ENCODE measurements at regions not wholly inside any gene's neighbourhood (a gene's known extent, or its start where the extent isn't known, plus 50 kb on each side); places are given as distances from the start of the nearest gene placed in this dataset.
"Not testable (repeated sequence)": the region's sequence is repeated elsewhere in the genome, so short reads cannot be mapped to it uniquely, and the experiment has no call there.

- DNase-seq = no peak
These were observed 703.9 kb upstream of the SEMA6D start for GRCh38 chr15:47013446-47013845.

DNA sequence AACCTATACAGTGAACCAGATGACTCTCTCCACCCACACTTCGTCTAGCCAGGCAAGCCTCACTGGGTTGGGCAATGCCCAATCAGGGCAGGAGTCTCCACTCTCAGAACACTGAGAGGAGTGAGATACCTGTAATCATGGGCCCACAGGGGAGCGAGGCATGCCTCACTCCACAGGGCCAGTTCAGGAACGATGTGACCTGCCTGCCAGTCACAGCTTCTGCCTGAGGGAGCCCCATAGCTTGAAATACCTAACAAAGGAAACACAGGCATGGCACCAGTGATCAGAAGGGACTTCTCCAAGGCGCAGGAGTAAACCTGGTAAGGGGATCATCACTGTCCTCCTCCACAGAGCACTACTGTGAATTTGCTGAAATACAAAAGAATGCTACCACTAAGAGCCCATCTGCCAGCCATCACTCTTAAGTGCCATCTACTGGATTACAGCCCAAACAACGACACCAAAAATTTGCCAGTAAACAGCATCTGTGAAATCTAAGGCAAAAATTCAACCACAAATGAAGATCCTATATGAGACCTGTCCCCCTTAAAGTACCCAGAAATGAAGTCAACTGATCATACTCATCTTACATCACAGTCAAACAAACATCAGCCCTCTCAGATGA, 689.9 kb upstream of the SEMA6D start:
- DNase-seq = no peak

DNA sequence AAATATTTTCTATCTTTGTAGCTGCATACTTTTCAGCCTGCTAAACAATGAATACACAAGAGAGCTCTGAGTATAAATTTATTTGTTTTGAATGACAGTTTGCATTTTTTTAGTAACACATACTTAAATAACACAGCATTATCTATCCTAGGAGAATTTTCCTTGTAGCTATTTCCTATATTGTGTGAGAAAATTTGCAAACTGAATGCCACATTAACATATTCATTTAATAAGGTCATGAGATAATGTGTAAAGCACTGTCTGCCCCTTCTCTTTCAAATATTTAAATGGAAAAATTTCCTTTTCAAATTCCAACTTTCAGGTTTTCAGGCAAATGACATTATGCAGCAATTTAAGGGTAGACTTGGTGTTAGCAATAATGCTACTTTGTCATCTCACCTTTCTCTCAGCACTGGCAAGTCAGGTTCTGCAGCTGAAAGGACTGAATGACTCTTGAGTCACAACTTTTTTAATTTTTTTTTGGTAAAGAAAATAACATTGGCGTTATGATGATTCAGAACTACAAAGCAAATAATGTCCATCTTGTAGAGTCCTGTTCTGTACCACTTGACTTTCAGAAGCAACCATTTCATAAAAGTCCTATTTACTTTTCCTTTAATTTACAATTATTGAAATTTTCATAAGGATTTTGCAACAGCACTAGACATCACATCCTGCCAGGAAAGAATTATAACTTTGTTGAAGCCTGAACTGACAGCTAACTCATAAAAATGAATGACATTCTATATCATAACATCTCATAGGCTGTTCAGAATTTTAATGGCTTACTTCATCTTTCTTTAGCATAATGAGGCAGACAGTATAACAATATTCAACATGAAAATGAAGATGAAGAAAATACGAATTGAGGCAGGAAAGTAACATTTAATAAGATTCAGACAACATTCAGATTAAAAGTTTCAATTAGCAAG, 681.6 kb upstream of the SEMA6D start:
- no peak for DNase-seq

DNA sequence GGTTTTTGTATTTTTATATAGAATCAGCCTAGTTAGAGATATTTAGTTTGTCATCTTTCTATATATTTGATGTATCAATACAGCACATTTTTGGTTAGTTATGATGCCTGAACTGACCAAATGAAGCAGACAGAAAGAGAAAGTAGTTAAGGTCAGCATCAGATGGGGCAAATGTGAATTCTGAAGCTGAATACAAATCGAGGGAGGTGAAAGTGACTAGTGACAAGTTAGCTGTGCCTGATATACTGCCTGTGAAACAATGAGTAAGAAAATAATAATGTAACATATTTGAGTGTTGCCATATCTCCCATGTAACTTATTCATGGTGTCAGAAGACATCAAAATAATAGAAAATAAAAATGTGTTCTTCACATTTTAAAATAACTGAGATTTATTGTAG, 680.3 kb upstream of the SEMA6D start:
- no peak for DNase-seq

DNA sequence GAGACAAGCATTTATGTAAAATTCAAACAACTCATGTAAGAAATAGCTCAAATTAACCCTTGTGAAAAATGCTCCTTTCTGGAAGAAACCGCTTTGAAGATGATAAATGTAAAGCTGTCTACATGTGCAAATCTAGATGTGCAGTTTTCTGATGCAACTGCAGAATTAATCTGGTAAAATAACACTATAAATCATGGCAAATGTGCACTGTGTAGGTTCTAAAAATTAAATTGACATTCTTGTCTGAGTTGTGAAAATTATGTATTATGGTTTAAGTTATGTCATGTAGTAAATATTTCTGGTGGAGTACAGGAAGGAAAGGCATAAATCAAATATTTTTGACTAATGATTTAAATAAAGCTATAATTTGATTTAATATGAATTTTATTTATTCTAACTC, 678.1 kb upstream of the SEMA6D start:
- no peak for DNase-seq

- no peak for DNase-seq
These were observed 676.0 kb upstream of the SEMA6D start for GRCh38 chr15:47041301-47041700.

DNA sequence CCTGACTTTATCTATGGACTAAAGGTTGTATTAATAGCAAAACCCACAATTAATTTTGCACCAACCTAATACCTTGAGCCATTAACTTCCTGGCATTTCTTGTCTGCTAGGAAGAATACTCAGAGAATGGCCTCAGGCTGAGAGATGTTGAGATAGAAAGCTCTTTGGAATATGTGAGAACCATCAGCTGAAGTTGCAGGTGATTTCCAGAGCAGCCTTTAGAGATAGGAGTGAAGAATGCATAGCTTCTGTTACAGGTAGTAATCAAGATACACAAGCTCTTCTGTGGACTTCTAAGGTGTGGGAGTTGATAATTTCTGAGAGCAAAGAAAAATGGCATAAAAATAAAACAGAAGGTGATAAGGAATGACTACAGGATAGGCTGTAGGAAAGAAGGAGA, 669.3 kb upstream of the SEMA6D start:
- DNase-seq = not testable (repeated sequence)

GRCh38 chr15:47066392-47066791, 650.9 kb upstream of the SEMA6D start:
- DNase-seq = no peak

DNA sequence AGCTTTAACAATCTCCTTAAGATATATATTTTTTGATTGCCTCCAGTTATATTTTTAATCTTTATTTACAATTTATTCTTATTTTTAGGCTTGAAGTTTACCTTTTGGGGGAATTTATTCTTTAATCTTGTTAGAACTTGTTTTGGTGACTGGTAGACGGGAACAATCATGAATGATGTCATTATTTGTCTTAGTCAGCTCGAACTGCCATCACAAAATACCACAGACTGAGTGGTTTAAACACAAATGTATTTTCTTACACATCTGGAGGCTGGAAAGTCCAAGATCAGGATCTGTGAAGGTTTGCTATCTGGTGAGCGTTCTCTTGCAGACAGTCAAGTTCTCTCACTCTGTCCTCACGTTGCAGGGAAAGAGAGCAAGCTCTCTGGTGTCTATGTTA, 639.5 kb upstream of the SEMA6D start:
- DNase-seq = not testable (repeated sequence)

GRCh38 chr15:47095833-47096232, 621.5 kb upstream of the SEMA6D start:
- DNase-seq = no peak

GRCh38 chr15:47098526-47098925, 618.8 kb upstream of the SEMA6D start:
- DNase-seq = not testable (repeated sequence)

DNA sequence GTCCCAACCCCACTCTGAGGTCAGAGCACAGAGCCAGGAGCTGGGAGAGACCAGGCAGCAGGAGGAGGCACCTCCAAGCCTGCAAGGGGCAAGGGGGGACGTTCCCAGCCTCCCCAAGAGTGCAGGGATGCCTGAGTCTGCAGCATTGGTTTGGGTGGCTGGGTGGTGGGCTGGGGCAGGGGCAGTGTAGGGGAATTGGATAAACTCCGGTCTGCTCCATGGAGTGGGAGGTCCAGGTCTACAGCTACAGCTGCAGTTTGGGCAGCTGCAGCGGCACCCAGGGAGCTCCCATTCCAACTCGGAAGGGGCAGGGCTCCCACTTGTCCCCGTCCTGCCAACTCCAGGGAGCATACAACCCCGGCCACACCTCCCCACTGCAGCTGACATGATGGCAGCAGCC, 617.5 kb upstream of the SEMA6D start:
- DNase-seq = not testable (repeated sequence)

DNA sequence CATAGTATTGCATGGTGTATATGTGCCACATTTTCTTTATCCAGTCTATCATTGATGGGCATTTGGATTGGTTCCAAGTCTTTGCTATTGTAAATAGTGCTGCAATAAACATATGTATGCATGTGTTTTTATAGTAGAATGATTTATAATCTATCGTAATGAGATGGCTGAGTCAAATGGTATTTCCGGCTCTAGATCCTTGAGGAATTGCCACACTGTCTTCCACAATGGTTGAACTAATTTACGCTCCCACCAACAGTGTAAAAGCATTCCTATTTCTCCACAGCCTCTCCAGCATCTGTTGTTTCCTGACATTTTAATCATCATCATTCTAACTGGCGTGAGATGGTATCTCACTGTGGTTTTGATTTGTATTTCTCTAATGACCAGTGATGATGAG, 608.5 kb upstream of the SEMA6D start:
- DNase-seq = not testable (repeated sequence)

DNA sequence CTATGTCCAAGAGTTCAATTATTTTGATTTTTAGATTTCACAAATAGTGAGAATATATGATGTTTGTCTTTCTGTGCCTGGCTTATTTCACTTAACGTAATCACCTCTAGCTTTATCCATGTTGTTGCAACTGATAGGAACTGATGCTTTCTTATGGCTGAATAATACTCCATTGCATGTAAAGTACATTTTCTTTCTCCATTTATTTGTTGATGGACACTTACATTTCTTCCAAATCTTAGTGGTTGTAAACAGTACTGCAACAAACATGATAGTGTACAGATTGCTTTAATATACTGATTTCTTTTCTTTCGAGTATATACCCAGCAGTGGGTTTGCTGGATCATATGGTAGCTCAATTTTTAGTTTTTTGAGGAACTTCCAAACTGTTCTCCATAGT, 600.6 kb upstream of the SEMA6D start:
- no peak for DNase-seq

GRCh38 chr15:47119349-47119748, 598.0 kb upstream of the SEMA6D start:
- DNase-seq = no peak

DNA sequence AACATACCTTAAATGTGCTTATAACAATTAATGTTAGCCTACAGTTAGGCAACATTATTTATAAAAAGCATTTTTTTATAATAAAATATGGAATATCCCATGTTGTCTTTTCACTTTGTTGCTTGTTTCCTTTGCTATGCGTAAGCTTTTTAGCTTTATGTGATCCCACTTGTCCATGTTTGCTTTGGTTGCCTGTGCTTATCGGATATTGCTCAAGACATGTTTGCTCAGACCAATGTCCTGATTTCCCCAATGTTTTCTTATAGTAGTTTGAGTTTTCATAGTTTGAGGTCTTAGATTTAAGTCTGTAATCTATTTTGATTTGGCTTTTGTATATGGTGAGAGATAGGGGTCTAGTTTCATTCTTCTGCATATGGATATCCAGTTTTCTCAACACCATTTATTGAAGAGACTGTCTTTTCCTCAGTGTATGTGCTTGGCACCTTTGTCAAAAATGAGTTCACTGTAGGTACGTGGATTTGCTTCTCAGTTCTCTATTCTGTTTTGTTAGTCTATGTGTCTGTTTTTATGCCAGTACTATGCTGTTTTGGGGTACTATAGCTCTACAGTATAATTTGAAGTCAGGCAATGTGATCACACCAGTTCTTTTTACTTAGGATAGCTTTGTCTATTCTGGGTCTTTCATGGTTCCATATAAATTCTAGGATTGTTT, 592.7 kb upstream of the SEMA6D start:
- no peak for DNase-seq

DNA sequence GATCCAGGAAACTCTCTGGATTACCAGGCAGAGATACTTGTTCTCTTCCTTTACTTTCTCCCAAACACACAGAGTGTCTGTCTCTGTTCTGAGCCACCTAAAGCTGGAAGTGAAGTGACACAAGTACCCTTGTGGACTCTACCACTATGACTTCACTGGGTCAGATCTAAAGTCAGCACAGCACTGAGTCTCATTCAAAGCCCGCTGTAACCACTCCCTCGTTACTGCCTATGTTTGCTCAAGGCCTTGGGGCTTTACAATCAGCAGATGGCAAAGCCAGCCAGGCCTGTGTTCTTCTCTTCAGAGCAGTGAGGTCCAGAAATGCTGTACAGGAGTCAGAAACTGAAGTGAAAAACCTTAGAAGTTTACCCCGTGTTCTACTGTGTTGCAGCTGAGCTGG, 588.3 kb upstream of the SEMA6D start:
- DNase-seq = no peak

- not testable (repeated sequence) for DNase-seq
These were observed 585.9 kb upstream of the SEMA6D start for GRCh38 chr15:47131450-47131849.

DNA sequence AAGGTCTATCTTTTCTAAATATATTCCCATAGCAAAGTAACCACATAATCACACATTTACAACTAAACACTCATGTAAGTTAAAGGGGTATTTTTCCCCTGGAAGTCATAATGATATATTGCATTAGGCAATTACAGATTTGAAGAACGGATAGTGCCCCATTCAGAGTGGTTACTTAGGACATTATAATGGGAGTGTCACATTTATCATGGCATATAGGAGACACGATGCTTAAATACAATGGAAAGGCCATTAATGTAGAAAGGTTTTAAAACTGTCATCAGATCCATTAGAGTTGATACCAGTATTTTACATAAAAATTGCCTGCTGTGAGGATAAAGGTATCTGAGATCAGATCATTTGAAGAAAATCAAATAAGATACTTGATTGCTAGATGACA, 582.0 kb upstream of the SEMA6D start:
- DNase-seq = no peak

GRCh38 chr15:47136236-47136635, 581.1 kb upstream of the SEMA6D start:
- DNase-seq = no peak

DNA sequence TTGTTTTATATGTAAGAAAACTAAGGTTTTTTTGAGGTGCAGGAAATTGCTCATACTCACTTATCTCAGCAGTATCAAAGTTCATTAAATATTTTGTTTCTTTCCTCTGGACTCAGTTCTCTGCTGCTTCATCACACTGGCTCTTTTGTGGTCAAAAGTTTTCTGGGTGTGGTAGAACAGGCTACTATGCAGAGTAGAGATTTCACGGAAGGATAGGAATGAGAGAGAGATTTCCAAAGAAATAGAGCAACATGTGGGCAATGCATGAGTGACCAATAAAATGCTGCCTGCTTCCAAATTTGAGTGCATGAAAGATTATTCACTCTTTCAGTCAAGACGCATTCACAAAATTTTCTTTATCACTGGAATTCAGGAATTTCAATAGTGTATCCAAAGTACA, 577.3 kb upstream of the SEMA6D start:
- DNase-seq = no peak

GRCh38 chr15:47157827-47158226, 559.5 kb upstream of the SEMA6D start:
- no peak for DNase-seq

GRCh38 chr15:47158573-47158972, 558.7 kb upstream of the SEMA6D start:
- no peak for DNase-seq

GRCh38 chr15:47177177-47177576, 540.1 kb upstream of the SEMA6D start:
- DNase-seq = no peak

Data from CD4-positive, alpha-beta T cell treated with Interleukin-21 for 1 hour (primary cell).